Astrocyte of the cerebellum (primary cell): ENCODE measurements at regions not wholly inside any gene's neighbourhood (a gene's known extent, or its start where the extent isn't known, plus 50 kb on each side); places are given as distances from the start of the nearest gene placed in this dataset.

ENCODE experiments used
- DNase-seq: peaks from one replicate; pipeline ENCODE4 v3.0.0-alpha.2; 2011; ENCODE audit warnings: low read depth
- H3K4me3 ChIP-seq: 2 replicates; pipeline ENCODE4 v1.5.1; 2011; ENCODE audit warnings: mild to moderate bottlenecking, low read depth, low read length, moderate library complexity
- in situ Hi-C: cut with HindIII; loops from 2 replicates; pipeline ENCODE4 v1.10.0; 2017; ENCODE audit warnings: low sequenced_read_pairs
- TF ChIP-seq, protein P1 (sequence below): IDR thresholded peaks from 2 replicates; pipeline ENCODE4 v1.5.1; 2012; ENCODE audit warnings: low read length, low read depth, moderate library complexity, mild to moderate bottlenecking; ENCODE audit errors: missing control alignments

DNA sequence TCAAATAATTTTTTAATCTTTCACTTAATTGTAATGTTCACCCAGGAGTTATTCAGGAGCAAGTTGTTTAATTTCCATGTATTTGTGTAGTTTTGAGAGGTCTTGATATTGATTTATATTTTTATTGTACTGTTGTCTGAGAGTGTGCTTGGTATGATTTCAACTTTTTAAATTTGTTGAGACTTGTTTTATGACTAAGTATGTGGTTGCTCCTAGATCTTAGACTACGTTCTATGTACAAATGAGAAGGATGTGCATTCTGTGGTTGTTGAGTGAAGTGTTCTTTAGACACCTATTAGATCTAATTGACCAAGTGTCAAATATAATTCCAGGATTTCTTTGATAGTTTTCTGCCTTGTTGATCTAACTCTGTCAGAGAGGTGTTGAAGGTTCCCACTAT lies 353.3 kb upstream of the GNPDA2 start:
- H3K4me3 ChIP-seq: no peak overlapping the region
- TF ChIP-seq, protein P1, sequence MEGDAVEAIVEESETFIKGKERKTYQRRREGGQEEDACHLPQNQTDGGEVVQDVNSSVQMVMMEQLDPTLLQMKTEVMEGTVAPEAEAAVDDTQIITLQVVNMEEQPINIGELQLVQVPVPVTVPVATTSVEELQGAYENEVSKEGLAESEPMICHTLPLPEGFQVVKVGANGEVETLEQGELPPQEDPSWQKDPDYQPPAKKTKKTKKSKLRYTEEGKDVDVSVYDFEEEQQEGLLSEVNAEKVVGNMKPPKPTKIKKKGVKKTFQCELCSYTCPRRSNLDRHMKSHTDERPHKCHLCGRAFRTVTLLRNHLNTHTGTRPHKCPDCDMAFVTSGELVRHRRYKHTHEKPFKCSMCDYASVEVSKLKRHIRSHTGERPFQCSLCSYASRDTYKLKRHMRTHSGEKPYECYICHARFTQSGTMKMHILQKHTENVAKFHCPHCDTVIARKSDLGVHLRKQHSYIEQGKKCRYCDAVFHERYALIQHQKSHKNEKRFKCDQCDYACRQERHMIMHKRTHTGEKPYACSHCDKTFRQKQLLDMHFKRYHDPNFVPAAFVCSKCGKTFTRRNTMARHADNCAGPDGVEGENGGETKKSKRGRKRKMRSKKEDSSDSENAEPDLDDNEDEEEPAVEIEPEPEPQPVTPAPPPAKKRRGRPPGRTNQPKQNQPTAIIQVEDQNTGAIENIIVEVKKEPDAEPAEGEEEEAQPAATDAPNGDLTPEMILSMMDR: no peak
- no peak for DNase-seq
- in situ Hi-C loops: loop anchor here (5.0 kb wide), 1 partner anchor 112 kb away; no protein-coding TSS in a partner anchor

DNA sequence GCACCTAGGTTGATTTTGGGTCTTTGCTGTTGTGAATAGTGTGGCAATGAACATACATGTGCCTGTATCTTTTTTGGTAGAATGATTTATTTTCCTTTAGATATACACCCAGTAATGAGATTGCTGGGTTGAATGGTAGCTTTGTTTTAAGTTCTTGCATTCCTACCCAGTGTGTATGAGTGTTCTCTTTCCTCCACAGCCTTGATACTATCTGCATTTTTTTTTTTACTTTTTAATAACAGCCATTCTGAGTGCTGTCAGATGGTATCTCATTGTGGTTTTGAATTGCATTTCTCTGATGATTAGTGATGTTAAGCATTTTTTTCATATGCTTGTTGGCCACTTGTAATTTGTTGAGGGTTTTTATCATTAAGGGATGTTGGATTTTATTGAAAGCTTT lies 351.8 kb upstream of the GNPDA2 start:
- no peak overlapping the region for H3K4me3 ChIP-seq
- DNase-seq: no peak
- in situ Hi-C loops: no loop called here
- TF ChIP-seq, protein P1: no peak

DNA sequence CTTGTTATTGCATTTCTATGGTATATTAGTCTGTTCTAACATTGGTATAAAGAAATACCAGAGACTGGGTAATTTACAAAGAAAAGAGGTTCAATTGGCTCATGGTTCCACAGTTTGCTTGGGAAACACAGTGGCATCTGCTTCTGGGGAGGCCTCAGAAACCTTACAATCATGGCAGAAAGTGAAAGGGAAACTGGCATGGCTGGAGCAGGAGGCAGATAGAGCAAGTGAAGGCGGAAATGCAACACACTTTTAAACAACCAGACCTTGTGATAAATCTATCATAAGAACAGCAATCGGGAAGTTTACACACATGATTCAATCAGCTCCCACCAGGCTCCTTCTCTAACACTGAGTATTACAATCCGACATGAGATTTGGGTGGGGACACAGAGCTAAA lies 346.6 kb upstream of the GNPDA2 start:
- no peak overlapping the region for H3K4me3 ChIP-seq
- DNase-seq: no peak
- TF ChIP-seq, protein P1: no peak
- in situ Hi-C loops: no loop called here

DNA sequence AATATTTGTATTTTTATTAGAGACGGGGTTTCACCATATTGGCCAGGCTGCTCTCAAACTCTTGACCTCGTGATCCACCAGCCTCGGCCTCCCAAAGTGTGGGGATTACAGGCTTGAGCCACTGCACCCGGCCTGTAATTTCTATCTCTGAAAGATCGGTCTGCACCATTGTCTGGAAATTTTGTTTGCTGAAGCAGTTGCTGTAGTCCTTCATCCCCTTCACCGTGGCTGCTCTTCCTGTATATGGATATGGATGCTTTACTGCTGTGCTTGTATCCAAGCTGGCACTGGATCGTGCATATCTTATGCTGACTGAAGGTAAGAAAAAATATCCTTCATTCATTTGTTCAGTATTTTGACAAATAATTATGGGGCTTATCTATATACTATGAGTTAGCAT lies 338.4 kb upstream of the GNPDA2 start:
- in situ Hi-C loops: no loop called here
- TF ChIP-seq, protein P1: no peak
- no peak overlapping the region for H3K4me3 ChIP-seq
- DNase-seq: no peak

DNA sequence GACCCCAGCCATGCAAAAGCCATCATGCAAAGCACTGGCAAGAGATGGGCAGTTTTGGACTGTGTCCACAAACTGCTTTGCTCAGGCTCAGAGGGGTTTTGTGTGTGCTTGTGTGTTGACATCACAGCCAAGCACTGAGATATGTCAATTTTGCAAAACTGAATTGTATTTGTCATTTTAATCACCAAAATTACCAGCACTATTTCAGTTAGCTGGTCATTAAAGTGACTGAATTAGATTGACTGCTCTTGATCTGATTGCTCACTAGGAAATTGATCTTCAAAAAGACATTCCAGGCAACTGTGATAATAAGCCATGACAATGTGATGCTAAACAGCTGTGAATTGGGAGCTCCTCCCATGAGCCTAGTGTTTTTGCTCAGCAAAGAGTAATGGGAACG lies 337.3 kb upstream of the GNPDA2 start:
- no peak for DNase-seq
- H3K4me3 ChIP-seq: no peak overlapping the region
- in situ Hi-C loops: no loop called here
- TF ChIP-seq, protein P1: no peak

DNA sequence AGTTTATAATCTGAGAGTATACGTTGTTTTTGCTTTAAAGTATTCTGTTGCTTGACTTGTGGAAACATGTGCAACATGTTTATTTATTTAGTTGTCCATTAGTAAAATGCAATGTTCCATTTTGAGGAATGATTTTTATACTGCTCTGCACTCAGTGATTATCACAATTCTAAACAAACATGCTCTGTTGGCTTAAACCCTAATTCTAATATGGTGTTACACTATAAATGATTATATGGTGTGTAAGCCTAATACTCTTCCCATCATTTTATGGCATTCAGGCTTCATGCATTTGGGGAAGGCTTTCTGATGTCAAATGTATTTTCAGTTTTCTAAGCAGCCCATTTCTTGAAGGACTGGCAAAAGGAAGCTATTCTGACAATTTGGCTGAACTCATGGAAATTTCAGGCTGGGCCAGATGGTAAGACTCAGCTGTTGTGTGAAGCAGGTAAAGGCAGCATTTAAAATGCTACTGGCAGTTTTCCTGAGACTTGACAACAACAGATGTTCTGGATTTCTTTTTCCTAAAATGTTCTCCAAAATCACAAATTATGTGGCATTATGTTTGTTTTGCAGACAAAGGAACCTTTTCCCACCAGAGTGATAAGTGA lies 336.7 kb upstream of the GNPDA2 start:
- in situ Hi-C loops: no loop called here

More for the DNA sequence above, 336.7 kb upstream of the GNPDA2 start:
- no peak for DNase-seq
- no peak overlapping the region for H3K4me3 ChIP-seq
- TF ChIP-seq, protein P1: no peak
